SK-N-SH (cell line): ENCODE measurements at regions not wholly inside any gene's neighbourhood (a gene's known extent, or its start where the extent isn't known, plus 50 kb on each side); places are given as distances from the start of the nearest gene placed in this dataset.

Experiments
- CTCF ChIP-seq: fragments of 200-600 bp; sonication (generic); IDR thresholded peaks from 2 replicates; pipeline ENCODE4 v1.6.1; 2017; ENCODE audit warnings: antibody characterized with exemption, mild to moderate bottlenecking, moderate library complexity
- POLR2AphosphoS5 ChIP-seq: IDR thresholded peaks from 2 replicates; pipeline ENCODE4 v1.6.1; 2012; ENCODE audit warnings: low read depth, low read length
- RFX5 ChIP-seq: IDR thresholded peaks from 2 replicates; pipeline ENCODE4 v1.6.1; 2012; ENCODE audit warnings: mild to moderate bottlenecking, improper control_type of control experiment, low read length
- USF2 ChIP-seq: fragments of 150-350 bp; IDR thresholded peaks from 2 replicates; pipeline ENCODE4 v1.6.1; 2017; ENCODE audit warnings: antibody characterized with exemption, low read length, low read depth, borderline replicate concordance

GRCh38 chr5:110109667-110110066, 419.9 kb downstream of the MAN2A1 start:
- TF ChIP-seq RFX5 (no peak), POLR2AphosphoS5 (no peak), CTCF (no peak), USF2 (no peak)
